GM18907 (cell line): ENCODE measurements at regions not wholly inside any gene's neighbourhood (a gene's known extent, or its start where the extent isn't known, plus 50 kb on each side); places are given as distances from the start of the nearest gene placed in this dataset.
"Not testable (repeated sequence)": the region's sequence is repeated elsewhere in the genome, so short reads cannot be mapped to it uniquely, and the experiment has no call there.

Experiments
- ATAC-seq: cut with Tn5 transposase; IDR thresholded peaks from one replicate; pipeline ENCODE4 v1.9.1; 2021; ENCODE audit warnings: mild to moderate bottlenecking, moderate library complexity; ENCODE audit not compliant: unreplicated experiment

- no peak for ATAC-seq
Measured at GRCh38 chr13:64527561-64527960, 2702.6 kb downstream of the PCDH9 start.

DNA sequence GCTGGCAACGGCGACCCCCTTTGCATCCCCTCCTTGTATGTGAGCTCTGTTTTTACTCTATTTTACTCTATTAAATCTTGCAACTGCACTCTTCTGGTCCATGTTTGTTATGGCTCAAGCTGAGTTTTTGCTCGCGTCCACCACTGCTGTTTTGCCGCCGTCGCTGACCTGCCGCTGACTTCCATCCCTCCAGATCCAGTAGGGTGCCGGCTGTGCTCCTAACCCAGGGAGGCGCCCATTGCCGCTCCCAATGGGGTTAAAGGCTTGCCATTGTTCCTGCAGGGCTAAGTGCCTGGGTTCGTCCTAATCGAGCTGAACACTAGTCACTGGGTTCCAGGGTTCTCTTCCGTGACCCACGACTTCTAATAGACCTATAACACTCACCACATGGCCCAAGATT lies 2704.4 kb downstream of the PCDH9 start:
- ATAC-seq: no peak

DNA sequence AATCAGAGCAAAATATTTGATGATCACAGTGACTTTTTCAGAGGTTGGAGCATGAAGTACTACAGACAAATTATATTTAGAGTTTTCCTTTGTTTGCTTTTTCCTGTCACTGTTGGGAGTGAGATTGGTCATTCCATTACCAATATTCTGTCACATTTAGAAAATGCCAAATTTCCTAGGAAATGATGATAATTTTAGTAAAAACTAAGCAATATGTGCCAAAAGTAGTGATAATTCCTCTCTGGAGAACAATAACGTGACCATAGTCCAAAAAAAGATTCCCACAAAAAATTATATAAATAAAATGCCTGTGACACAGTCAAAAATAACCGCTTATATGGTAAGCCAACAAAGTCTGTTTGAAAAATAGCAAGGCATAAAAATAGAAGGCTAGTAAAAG lies 2719.4 kb downstream of the PCDH9 start:
- ATAC-seq: no peak

- no peak for ATAC-seq
Measured at GRCh38 chr13:64506246-64506645, 2723.9 kb downstream of the PCDH9 start.

DNA sequence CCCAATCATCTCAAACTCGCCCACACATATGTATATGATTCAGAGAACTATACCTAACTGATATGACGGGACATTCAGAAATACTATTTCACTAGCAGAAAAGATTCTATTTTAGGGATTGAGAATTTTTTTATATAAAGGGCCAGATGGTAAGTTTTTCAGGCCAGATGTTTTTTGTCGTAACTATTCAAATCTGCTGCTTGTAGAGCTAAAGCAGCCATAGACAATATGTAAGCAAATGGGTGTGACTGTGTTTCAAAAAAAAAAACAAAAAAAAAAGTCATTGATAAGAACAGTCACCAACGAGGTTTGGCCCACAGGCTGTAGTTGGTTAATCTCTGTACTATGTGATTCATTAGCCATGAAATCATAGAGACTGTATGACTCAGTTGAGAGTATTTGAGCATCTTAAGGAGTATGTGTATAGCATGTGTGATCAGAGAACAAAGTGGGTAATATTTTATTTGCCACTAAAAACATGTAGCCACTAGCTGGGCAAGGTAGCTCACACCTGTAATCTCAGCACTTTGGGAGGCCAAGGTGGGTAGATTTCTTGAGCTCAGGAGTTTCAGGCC lies 2724.7 kb downstream of the PCDH9 start:
- no peak for ATAC-seq

GRCh38 chr13:64488731-64489130 lies 2741.4 kb downstream of the PCDH9 start:
- ATAC-seq: no peak

DNA sequence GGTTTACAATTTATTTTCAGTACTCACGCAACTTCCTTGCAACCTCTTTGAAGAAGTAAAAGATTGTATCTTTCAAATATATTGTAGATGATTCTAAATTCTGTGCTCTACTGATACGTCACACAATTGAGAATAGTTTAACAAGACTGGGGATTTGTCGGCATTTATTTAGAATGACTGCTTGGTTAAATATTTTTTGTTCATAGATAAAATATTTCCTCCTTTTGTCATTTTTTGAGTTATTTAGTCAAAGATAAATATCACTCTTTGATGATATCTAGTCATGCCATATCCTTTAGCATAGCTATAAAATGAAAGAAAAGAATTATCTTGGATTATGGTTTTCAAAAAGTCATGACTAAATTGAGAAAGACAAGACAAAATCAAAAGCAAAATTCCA lies 2747.8 kb downstream of the PCDH9 start:
- no peak for ATAC-seq

GRCh38 chr13:64480672-64481071 lies 2749.5 kb downstream of the PCDH9 start:
- ATAC-seq: no peak

GRCh38 chr13:64480211-64480610 lies 2749.9 kb downstream of the PCDH9 start:
- no peak for ATAC-seq

- no peak for ATAC-seq
Measured at GRCh38 chr13:64477146-64477545, 2753.0 kb downstream of the PCDH9 start.

GRCh38 chr13:64476041-64476568 lies 2754.0 kb downstream of the PCDH9 start:
- ATAC-seq: not testable (repeated sequence)

DNA sequence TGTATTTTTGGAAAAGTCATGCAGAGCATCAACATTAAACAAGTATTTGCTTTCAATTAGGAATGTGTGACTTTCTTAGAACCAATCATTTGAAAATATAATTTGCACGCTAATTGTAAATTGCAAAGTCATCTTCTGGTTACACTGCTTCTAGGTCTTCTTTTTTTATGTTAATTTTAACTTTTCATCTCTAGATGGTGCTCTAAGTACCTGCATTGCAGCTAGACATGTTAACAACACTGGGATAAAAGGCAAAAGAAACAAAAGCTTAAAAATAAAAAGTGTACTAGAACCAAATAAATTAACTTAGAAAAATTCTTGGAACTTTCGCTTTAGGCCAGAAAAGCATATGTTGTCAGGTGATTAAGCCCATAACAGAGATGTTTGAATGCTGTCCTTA lies 2758.2 kb downstream of the PCDH9 start:
- ATAC-seq: no peak

DNA sequence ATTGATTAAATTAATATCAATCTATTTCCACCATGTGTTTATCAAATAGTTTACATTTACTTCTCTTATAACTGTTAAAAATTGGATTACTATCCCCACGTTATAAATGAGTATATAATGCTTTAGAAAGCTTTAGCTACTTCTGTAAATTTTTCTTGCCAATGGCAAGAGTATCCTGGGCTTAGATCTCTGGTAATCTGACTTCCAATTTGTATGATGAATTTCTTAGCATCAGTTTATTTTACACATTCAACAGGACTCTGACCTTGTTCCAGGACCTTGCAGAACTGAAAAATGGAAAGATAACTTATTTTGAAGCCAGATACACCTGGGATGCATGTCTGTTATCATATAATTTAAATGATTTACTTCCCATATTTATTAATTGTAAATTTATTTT lies 2759.4 kb downstream of the PCDH9 start:
- no peak for ATAC-seq

DNA sequence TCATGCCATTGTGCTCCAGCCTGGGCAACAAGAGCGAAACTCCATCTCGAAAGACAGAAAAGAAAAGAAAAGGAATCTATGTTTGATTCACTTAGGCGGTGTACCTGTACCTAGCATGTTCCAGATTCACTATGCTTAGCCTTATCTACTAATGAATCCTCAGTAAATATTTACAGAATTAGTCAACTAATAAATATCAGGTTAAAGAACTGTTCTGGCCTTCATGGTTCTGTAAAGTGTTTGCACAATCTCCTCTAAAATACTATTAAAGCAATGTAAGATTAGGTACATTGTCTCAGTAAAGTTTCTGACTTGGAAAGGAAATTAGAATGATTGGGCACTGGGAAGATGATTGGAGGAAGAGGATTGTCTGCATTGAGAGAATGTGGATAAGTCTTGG lies 2770.4 kb downstream of the PCDH9 start:
- no peak for ATAC-seq

DNA sequence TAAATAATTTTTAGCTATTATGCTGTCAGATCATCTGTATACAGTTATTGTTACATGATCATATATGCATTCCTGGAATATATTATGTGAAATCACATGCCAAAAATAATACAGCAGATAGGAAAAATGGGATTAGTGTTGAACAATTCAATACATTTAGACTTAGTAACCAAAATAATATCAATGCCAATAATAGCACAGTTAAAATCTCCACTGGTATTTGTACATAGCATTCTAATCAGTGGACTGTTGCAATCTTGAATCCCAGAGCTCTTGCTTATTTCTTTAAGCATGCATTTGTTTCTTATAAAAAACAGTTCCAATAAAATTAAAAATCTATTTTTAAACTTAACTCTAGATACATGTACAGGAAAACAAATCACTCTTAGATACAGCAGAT lies 2772.2 kb downstream of the PCDH9 start:
- ATAC-seq: no peak

GRCh38 chr13:64455124-64455523 lies 2775.0 kb downstream of the PCDH9 start:
- no peak for ATAC-seq

GRCh38 chr13:64453831-64454230 lies 2776.3 kb downstream of the PCDH9 start:
- ATAC-seq: no peak

DNA sequence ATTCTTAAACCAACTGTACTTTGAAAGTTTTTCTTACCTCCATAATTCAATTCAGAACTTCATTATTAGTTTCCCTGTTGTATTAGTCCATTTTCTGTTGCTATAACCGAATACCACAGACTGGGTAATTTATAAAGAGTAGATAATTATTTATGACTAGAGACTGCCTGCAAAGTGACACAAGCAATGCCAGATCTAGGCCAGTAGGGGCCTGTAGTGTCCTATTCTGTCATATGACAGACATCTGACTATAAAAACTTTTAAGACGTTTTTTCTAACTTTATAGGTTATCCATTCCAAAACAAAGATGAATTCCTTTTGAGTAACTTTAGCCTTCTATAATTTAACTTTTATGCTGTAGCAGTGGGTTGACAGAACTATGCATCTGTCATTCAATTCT lies 2783.8 kb downstream of the PCDH9 start:
- no peak for ATAC-seq

- no peak for ATAC-seq
Measured at GRCh38 chr13:64441740-64442139, 2788.4 kb downstream of the PCDH9 start.

- no peak for ATAC-seq
Measured at GRCh38 chr13:64438084-64438483, 2792.1 kb downstream of the PCDH9 start.

GRCh38 chr13:64429691-64430090 lies 2800.4 kb downstream of the PCDH9 start:
- no peak for ATAC-seq

GRCh38 chr13:64428196-64428595 lies 2801.9 kb downstream of the PCDH9 start:
- ATAC-seq: no peak

DNA sequence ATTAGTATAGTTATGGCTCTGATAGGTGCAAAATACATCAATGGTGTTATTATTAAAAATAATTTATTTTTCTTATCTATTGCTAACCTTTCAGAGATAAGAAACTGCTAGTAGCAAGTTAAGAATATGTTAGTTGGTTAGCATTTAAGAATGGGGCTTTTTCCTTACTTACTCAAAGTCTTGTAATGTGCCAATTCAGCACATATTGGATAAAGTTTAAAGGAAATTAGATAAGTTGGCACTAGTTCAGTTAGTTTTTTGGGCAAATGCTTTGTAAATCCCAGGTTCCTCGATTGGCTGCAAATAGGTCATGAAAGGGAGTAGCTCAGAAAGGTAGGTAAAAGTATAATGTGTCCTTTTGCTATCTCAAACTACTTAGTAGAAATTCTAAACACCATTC lies 2806.7 kb downstream of the PCDH9 start:
- no peak for ATAC-seq
